ENCODE measurements at regions not wholly inside any gene's neighbourhood (a gene's known extent, or its start where the extent isn't known, plus 50 kb on each side); places are given as distances from the start of the nearest gene placed in this dataset.

DNA sequence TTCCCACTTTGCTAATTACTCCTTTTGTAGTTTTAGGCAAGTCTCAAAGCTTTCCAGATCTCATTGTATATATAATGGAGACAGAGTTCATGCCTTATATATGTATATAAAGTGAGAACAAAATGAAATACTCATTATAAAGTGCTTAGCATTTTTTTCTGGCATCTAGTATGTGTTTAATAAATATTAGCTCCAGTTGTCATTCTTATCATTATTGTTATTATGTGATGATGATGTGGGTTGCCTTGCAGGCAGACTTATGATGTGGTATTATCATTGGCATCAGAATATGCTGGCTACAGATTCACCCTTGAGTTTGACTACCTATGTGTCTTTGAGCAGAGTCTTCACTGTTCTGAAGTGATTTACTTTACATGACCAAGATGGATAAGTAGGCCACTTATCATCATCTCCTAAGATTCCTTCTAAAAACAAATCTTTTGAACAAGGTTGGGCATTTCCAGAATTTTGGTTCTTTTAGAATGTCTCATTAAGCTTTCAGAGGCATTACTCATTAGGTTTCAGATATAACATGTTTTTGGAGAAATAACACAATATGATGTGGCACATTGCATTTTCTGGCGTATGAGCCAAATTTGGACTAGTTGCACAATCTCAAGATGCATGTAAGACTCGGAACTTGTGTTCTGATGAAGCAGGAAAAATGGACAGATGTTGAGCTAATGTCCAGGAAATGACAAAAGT lies 145.6 kb upstream of the TNC start:
- H3K4me3 Mint-ChIP-seq: no peak overlapping the region
- H3K27ac Mint-ChIP-seq: no peak overlapping the region
- H3K9me3 Mint-ChIP-seq: peaks cover 3% of the 10 kb centered on the region; the same call in 1 of the 2 replicates
- POLR2A ChIA-PET: no interaction called here
- no peaks in the 10 kb centered on the region for H3K36me3 Mint-ChIP-seq
- DNase-seq (ENCODE audit: low spot score) (no peak), ATAC-seq (no peak)
- TF ChIP-seq TEAD1 (CRISPR knock-in tag; IDR thresholded peaks at IDR 0.05) (no peak), FOXP1 (CRISPR knock-in tag; IDR thresholded peaks at IDR 0.05; ENCODE audit: borderline replicate concordance) (no peak), KAT7 (CRISPR knock-in tag; IDR thresholded peaks at IDR 0.05; ENCODE audit: borderline replicate concordance) (no peak), HMGA2 (CRISPR knock-in tag; IDR thresholded peaks at IDR 0.05) (no peak), FOXK1 (CRISPR knock-in tag; IDR thresholded peaks at IDR 0.05) (no peak), MYBL2 (CRISPR knock-in tag; IDR thresholded peaks at IDR 0.05) (no peak), SP1 (CRISPR knock-in tag; conservative IDR thresholded peaks at IDR 0.05) (no peak), NR2C2 (CRISPR knock-in tag; IDR thresholded peaks at IDR 0.05) (no peak), RELA (CRISPR knock-in tag; IDR thresholded peaks at IDR 0.05; ENCODE audit: borderline replicate concordance) (no peak)
- TF ChIP-seq, protein P1, sequence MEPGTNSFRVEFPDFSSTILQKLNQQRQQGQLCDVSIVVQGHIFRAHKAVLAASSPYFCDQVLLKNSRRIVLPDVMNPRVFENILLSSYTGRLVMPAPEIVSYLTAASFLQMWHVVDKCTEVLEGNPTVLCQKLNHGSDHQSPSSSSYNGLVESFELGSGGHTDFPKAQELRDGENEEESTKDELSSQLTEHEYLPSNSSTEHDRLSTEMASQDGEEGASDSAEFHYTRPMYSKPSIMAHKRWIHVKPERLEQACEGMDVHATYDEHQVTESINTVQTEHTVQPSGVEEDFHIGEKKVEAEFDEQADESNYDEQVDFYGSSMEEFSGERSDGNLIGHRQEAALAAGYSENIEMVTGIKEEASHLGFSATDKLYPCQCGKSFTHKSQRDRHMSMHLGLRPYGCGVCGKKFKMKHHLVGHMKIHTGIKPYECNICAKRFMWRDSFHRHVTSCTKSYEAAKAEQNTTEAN (CRISPR knock-in tag; IDR thresholded peaks at IDR 0.05): no peak
- TF ChIP-seq, protein P2, sequence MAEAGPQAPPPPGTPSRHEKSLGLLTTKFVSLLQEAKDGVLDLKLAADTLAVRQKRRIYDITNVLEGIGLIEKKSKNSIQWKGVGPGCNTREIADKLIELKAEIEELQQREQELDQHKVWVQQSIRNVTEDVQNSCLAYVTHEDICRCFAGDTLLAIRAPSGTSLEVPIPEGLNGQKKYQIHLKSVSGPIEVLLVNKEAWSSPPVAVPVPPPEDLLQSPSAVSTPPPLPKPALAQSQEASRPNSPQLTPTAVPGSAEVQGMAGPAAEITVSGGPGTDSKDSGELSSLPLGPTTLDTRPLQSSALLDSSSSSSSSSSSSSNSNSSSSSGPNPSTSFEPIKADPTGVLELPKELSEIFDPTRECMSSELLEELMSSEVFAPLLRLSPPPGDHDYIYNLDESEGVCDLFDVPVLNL (CRISPR knock-in tag; IDR thresholded peaks at IDR 0.05; ENCODE audit: borderline replicate concordance, low read depth): no peak
- TF ChIP-seq, protein P3, sequence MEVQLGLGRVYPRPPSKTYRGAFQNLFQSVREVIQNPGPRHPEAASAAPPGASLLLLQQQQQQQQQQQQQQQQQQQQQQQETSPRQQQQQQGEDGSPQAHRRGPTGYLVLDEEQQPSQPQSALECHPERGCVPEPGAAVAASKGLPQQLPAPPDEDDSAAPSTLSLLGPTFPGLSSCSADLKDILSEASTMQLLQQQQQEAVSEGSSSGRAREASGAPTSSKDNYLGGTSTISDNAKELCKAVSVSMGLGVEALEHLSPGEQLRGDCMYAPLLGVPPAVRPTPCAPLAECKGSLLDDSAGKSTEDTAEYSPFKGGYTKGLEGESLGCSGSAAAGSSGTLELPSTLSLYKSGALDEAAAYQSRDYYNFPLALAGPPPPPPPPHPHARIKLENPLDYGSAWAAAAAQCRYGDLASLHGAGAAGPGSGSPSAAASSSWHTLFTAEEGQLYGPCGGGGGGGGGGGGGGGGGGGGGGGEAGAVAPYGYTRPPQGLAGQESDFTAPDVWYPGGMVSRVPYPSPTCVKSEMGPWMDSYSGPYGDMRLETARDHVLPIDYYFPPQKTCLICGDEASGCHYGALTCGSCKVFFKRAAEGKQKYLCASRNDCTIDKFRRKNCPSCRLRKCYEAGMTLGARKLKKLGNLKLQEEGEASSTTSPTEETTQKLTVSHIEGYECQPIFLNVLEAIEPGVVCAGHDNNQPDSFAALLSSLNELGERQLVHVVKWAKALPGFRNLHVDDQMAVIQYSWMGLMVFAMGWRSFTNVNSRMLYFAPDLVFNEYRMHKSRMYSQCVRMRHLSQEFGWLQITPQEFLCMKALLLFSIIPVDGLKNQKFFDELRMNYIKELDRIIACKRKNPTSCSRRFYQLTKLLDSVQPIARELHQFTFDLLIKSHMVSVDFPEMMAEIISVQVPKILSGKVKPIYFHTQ (CRISPR knock-in tag; IDR thresholded peaks at IDR 0.05): no peak
- TF ChIP-seq, protein P4, sequence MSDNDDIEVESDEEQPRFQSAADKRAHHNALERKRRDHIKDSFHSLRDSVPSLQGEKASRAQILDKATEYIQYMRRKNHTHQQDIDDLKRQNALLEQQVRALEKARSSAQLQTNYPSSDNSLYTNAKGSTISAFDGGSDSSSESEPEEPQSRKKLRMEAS (CRISPR knock-in tag; IDR thresholded peaks at IDR 0.05): no peak
- TF ChIP-seq, protein P5, sequence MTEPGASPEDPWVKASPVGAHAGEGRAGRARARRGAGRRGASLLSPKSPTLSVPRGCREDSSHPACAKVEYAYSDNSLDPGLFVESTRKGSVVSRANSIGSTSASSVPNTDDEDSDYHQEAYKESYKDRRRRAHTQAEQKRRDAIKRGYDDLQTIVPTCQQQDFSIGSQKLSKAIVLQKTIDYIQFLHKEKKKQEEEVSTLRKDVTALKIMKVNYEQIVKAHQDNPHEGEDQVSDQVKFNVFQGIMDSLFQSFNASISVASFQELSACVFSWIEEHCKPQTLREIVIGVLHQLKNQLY (CRISPR knock-in tag; IDR thresholded peaks at IDR 0.05): no peak
- TF ChIP-seq, protein P6, sequence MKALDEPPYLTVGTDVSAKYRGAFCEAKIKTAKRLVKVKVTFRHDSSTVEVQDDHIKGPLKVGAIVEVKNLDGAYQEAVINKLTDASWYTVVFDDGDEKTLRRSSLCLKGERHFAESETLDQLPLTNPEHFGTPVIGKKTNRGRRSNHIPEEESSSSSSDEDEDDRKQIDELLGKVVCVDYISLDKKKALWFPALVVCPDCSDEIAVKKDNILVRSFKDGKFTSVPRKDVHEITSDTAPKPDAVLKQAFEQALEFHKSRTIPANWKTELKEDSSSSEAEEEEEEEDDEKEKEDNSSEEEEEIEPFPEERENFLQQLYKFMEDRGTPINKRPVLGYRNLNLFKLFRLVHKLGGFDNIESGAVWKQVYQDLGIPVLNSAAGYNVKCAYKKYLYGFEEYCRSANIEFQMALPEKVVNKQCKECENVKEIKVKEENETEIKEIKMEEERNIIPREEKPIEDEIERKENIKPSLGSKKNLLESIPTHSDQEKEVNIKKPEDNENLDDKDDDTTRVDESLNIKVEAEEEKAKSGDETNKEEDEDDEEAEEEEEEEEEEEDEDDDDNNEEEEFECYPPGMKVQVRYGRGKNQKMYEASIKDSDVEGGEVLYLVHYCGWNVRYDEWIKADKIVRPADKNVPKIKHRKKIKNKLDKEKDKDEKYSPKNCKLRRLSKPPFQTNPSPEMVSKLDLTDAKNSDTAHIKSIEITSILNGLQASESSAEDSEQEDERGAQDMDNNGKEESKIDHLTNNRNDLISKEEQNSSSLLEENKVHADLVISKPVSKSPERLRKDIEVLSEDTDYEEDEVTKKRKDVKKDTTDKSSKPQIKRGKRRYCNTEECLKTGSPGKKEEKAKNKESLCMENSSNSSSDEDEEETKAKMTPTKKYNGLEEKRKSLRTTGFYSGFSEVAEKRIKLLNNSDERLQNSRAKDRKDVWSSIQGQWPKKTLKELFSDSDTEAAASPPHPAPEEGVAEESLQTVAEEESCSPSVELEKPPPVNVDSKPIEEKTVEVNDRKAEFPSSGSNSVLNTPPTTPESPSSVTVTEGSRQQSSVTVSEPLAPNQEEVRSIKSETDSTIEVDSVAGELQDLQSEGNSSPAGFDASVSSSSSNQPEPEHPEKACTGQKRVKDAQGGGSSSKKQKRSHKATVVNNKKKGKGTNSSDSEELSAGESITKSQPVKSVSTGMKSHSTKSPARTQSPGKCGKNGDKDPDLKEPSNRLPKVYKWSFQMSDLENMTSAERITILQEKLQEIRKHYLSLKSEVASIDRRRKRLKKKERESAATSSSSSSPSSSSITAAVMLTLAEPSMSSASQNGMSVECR (CRISPR knock-in tag; IDR thresholded peaks at IDR 0.05; ENCODE audit: borderline replicate concordance): no peak
- H3K27me3 Mint-ChIP-seq (ENCODE audit: low read depth): no peaks in the 10 kb centered on the region
- H3K4me1 Mint-ChIP-seq: no peaks in the 10 kb centered on the region
- CTCF ChIA-PET: no interaction called here
